ENCODE measurements at regions not wholly inside any gene's neighbourhood (a gene's known extent, or its start where the extent isn't known, plus 50 kb on each side); places are given as distances from the start of the nearest gene placed in this dataset.

DNA sequence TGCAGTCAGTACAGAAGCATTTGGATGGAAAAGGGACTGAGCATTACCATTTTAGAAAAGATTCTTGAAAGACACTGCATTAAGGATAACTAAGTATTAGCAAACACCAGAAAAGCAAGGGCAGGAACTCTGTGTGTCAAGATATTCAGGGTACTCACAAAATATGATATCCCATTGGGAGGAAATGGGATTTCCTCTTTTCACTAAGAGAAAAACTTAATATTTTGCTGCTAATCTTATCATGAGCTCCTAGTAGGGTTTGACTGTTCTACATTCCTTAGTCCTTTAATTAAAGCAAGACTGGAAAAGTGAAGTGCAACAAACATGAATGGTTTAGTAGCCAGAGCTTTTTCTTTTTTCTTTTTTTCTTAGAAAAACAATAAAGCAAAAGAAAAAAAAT, 305.9 kb upstream of the ADGRL4 start:
- TF ChIP-seq, protein P1, sequence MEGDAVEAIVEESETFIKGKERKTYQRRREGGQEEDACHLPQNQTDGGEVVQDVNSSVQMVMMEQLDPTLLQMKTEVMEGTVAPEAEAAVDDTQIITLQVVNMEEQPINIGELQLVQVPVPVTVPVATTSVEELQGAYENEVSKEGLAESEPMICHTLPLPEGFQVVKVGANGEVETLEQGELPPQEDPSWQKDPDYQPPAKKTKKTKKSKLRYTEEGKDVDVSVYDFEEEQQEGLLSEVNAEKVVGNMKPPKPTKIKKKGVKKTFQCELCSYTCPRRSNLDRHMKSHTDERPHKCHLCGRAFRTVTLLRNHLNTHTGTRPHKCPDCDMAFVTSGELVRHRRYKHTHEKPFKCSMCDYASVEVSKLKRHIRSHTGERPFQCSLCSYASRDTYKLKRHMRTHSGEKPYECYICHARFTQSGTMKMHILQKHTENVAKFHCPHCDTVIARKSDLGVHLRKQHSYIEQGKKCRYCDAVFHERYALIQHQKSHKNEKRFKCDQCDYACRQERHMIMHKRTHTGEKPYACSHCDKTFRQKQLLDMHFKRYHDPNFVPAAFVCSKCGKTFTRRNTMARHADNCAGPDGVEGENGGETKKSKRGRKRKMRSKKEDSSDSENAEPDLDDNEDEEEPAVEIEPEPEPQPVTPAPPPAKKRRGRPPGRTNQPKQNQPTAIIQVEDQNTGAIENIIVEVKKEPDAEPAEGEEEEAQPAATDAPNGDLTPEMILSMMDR (conservative IDR thresholded peaks at IDR 0.05), result no peak
- no peaks in the 10 kb centered on the region for H3K9me3 Mint-ChIP-seq

DNA sequence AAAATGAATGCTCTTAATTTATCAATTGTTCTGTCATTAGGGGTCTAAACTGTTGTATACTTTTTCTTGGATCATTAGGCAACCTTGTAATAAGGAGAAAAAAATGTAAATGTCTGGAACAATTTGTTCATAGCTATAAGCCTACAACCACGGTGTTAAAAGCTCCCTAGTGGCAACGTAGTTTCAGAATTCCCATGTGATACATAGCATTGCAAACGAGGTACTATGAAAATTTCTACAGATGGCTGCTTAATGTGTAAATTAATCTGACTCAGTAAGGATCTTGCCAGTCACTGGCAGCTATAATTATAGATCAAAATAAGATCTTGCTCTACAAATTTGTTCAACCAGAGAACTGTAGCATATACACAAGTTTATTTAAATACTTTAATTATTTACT, 304.1 kb upstream of the ADGRL4 start:
- peaks cover 3% of the 10 kb centered on the region for H3K9me3 Mint-ChIP-seq
- no peak for DNase-seq (ENCODE audit: low read depth, low spot score)
- H3K27me3 Mint-ChIP-seq (ENCODE audit: low read depth), result no peaks in the 10 kb centered on the region
- TF ChIP-seq, protein P1 (conservative IDR thresholded peaks at IDR 0.05), result no peak
- no peaks in the 10 kb centered on the region for H3K4me1 Mint-ChIP-seq
- no peak overlapping the region for H3K27ac Mint-ChIP-seq (ENCODE audit: unreplicated experiment)
- H3K36me3 Mint-ChIP-seq (ENCODE audit: low read depth), result no peaks in the 10 kb centered on the region
- no peak overlapping the region for H3K4me3 Mint-ChIP-seq

More for the DNA sequence above, 305.9 kb upstream of the ADGRL4 start:
- Mint-ChIP-seq H3K4me3 (no peak overlapping the region), H3K36me3 (ENCODE audit: low read depth) (no peaks in the 10 kb centered on the region), H3K4me1 (no peaks in the 10 kb centered on the region), H3K27me3 (ENCODE audit: low read depth) (no peaks in the 10 kb centered on the region), H3K27ac (ENCODE audit: unreplicated experiment) (no peak overlapping the region)
- DNase-seq (ENCODE audit: low read depth, low spot score), result no peak

DNA sequence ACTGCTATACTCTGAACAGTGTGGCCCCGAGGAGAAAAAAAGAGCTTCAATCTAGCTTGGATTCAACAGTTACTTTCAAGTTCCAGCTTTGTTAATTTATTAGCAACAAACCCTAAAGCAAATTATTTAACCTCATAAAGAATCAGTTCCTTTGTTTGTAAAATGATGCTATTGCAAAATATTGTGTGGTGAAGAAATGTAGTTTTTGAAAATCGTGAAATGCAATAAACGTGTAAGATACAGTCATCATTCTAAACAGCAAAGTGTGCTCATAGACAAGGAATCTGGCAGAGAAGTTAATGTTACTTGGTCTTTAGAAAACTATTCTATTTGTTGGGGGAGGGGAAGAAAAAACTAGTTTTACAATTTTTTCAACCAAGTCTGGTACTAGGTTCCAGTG, 297.6 kb upstream of the ADGRL4 start:
- TF ChIP-seq, protein P1 (conservative IDR thresholded peaks at IDR 0.05), result no peak
- no peaks in the 10 kb centered on the region for H3K27me3 Mint-ChIP-seq (ENCODE audit: low read depth)
- H3K36me3 Mint-ChIP-seq (ENCODE audit: low read depth), result peaks cover 3% of the 10 kb centered on the region
- H3K4me1 Mint-ChIP-seq, result peaks cover 25% of the 10 kb centered on the region
- DNase-seq (ENCODE audit: low read depth, low spot score), result no peak
- H3K4me3 Mint-ChIP-seq, result peak overlapping the region; percentile 44
- H3K27ac Mint-ChIP-seq (ENCODE audit: unreplicated experiment), result peak overlapping the region; percentile 79
- peaks cover 6% of the 10 kb centered on the region for H3K9me3 Mint-ChIP-seq

DNA sequence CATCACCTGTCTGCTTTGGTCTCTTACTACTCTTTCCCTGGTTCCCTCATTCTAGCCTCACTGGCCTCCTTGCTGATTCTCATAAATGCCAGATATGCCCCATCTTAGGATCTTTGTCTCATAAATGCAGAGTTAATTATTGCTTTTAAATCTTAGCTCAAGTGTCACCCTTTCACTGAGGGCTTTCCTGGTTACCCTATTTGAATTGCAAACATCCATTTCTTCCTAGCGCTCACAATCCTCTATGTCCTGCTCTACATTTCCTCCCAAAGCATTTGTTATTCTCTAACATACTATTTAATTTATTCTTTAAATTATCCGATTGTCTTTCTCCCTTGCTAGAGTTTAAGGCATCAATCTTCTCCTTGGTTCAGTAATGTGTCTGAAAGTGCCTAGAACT, 296.5 kb upstream of the ADGRL4 start:
- no peak overlapping the region for H3K4me3 Mint-ChIP-seq
- peaks cover 6% of the 10 kb centered on the region for H3K9me3 Mint-ChIP-seq
- H3K27me3 Mint-ChIP-seq (ENCODE audit: low read depth), result no peaks in the 10 kb centered on the region
- H3K27ac Mint-ChIP-seq (ENCODE audit: unreplicated experiment), result peak overlapping the region; percentile 66
- H3K36me3 Mint-ChIP-seq (ENCODE audit: low read depth), result peaks cover 3% of the 10 kb centered on the region
- H3K4me1 Mint-ChIP-seq, result peaks cover 25% of the 10 kb centered on the region
- DNase-seq (ENCODE audit: low read depth, low spot score), result no peak
- TF ChIP-seq, protein P1 (conservative IDR thresholded peaks at IDR 0.05), result no peak

DNA sequence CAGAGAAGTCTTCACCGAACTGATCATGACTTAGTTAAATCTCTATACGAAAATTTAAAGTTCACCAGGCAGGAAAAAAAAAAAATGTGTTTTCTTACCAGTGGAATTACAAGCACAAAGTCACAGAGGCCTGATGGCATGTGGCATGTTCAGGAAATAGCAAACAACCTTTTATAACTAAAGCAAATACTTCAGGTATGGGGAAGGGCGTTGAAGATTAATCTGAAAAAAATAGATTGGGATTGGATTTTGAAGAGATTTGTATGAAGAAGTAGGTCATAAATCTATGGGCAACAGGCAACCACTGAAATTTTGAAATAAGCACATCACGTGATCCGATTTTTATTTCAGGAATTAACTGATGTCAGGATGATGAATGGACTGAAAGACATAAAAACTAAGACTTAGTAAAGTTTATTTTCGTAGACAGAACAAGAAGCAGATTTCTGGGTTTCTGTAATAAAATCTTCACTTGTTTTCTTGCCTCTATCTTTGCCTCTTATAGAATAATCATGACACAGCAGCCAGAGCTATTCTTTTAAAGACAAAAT, 295.9 kb upstream of the ADGRL4 start:
- Mint-ChIP-seq H3K27ac (ENCODE audit: unreplicated experiment) (peak overlapping the region; percentile 48), H3K36me3 (ENCODE audit: low read depth) (peaks cover 3% of the 10 kb centered on the region), H3K27me3 (ENCODE audit: low read depth) (no peaks in the 10 kb centered on the region), H3K4me3 (no peak overlapping the region), H3K9me3 (peaks cover 6% of the 10 kb centered on the region), H3K4me1 (peaks cover 25% of the 10 kb centered on the region)
- DNase-seq (ENCODE audit: low read depth, low spot score), result no peak
- TF ChIP-seq, protein P1 (conservative IDR thresholded peaks at IDR 0.05), result no peak
